ENCODE measurements at regions not wholly inside any gene's neighbourhood (a gene's known extent, or its start where the extent isn't known, plus 50 kb on each side); places are given as distances from the start of the nearest gene placed in this dataset.

DNA sequence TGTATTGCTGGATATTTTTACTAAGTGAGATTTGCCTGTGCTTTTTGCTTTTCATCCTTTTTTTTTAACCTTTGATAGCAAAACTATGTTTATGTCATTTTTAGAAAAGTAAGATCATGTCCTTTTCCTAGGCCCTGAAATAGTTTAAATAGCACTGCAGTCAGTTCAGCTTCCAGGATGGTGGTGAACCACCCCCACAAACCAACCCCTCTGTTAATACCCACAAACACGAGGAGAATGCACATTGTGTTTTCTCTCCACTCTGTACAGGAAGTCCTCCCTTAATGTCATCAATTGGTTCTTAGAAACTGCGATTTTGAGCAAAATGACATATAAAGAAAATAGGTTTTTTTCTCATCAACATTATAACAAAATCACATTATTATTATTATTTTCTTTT, 117.7 kb upstream of the DSCAM start:
- TF ChIP-seq, protein P1, sequence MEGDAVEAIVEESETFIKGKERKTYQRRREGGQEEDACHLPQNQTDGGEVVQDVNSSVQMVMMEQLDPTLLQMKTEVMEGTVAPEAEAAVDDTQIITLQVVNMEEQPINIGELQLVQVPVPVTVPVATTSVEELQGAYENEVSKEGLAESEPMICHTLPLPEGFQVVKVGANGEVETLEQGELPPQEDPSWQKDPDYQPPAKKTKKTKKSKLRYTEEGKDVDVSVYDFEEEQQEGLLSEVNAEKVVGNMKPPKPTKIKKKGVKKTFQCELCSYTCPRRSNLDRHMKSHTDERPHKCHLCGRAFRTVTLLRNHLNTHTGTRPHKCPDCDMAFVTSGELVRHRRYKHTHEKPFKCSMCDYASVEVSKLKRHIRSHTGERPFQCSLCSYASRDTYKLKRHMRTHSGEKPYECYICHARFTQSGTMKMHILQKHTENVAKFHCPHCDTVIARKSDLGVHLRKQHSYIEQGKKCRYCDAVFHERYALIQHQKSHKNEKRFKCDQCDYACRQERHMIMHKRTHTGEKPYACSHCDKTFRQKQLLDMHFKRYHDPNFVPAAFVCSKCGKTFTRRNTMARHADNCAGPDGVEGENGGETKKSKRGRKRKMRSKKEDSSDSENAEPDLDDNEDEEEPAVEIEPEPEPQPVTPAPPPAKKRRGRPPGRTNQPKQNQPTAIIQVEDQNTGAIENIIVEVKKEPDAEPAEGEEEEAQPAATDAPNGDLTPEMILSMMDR (conservative IDR thresholded peaks at IDR 0.05; ENCODE audit: low read depth, low read length), result no peak
- TF ChIP-seq RFX5 (IDR thresholded peaks at IDR 0.05; ENCODE audit: low read depth, low read length) (no peak), POLR2A (IDR thresholded peaks at IDR 0.05; ENCODE audit: low read depth, low read length) (no peak), RCOR1 (IDR thresholded peaks at IDR 0.05; ENCODE audit: insufficient replicate concordance, low read length) (no peak)
